Suppressor macrophage (primary cell): ENCODE measurements at regions not wholly inside any gene's neighbourhood (a gene's known extent, or its start where the extent isn't known, plus 50 kb on each side); places are given as distances from the start of the nearest gene placed in this dataset.

Source experiments
- DNase-seq, 4 experiments: peaks; one replicate each; pipeline ENCODE4 v3.0.0-alpha.2; 2020 to 2022

DNA sequence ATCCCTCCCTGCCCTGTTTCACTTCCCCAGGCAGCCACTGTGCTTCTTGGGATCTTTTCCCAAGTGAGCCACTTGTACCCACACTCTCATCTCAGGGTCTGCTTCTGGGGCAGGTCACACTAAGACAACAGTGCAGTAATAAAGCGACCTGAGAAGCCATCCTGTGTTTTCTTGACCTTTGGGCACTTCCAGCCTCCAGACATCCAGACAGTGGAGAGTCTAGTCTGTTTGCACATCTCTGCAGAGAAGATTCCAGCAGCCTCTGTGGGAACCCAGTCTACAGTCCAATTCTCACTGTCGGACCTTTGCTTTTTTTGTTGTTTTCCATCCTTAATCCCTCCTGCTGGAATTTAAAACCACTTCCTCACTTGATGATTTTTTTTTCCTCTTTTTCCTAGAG, 50.3 kb upstream of the ATP6AP2 start:
- DNase-seq: no peak

DNA sequence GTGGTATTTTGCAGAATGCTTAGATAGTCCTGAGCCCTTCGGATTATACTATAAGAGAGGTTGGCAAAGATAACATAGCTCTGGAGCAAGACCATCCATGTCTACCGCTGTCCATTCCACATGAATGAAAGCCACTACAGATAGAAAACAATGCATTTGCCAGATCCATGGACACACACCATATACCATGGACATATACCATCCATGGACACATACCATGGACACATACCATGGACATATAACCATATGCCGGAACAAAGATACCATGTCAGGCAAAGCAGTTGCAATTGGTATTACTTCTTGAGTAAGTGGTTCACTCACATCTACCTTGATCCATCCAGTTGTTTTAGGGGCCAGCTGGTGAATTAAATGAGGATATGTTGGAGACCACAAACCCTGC, 53.2 kb upstream of the ATP6AP2 start:
- DNase-seq: no peak

DNA sequence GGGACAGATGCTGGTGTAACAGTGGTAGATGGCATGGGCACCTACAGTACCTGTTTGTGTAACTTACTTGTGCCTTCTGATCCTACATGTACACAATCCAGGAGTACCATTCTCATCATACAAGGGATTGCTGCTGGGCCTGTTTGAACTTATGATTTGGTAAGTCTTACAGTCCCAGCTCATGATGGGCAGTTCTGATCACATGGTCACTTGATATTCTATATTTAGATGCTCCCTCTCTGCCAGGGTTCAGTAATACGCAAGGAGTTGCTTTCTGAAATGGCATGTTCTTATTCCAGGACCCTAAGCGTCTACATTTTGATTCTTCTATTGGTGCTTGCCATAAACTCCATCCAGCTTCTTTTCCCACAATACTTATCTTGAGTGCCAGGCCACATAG, 54.4 kb upstream of the ATP6AP2 start:
- DNase-seq: no peak

DNA sequence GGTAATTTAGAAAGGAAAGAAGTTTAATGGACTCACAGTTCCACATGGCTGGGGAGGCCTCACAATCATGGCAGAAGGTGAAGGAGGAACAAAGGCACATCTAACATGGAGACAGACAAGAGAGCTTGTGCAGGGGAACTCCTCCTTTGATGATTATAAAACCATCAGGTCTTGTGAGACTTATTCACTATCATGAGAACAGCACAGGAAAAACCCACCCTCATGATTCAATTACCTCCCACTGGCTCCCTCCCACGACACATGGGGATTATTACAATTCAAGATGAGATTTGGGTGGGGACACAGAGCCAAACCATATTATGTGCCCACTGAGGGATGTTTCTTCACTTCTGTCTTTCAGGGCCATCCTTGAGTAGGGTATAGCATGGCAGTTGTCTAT, 54.9 kb upstream of the ATP6AP2 start:
- DNase-seq: peak in 1 of 4 experiments; percentile 27

DNA sequence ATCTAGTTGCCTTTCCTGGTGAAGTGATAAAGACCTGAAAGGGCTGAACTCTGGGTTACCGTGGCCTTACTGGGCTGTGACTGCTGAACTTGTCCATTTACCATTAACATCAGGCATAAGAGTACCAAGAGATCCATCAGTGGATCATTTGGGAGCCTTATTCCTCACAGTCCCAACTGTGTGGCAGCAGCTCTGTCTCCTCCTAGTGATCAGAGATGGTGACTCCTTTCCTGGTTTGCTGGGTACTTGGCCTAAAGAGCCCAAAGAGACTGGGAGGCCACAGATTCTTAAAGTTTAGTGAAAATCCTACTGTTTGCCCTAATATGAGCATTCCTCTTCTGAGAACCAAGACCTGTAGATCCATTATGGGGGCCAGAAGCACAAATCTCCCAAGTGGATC, 56.3 kb upstream of the ATP6AP2 start:
- DNase-seq: no peak

DNA sequence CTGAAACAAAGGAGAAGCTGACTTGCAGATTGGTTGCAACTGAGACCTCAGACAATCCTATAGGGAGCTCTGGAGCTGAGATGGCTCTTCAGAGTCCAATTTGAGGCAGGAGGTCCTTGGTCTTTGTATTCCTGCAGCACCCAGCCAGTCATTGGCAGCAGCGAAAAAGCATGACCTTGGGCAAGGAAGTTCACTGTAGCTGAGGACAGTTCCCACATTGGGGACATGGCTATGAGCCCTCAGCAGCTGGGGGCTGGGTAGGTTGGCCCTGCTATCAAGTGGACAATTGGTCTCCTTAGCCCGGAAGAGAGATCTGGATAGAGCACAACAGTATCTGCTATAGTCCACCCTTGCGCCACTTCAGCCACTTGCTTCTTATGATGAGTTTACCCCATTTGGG, 56.9 kb upstream of the ATP6AP2 start:
- no peak for DNase-seq

DNA sequence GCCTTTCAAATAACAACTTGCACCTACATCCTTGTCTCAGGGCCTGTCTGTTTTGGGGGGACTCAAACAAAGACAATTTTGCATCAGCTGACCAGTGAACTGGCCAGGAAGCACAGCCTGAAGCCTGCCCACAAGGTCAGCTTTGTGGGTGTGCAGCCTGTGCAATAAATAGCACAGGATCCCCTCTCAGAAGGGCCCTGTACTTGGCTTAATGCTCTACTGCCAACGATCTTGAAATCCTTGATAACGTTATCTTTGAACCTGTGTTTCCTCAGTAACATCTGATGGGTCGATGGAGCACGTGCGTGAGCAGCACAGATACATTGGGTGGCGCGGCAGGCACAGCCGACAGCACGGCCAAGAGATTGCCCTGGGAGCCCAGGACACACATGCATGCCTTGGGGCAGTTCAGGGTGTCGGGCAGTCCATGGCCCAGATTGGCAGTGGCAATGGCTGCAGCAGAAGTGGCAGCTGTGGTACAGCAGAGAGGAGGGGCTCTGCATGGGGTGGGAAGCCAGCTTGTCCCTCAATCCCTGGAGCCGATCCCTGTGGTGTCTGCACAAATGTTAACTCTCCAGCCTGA, 58.8 kb upstream of the ATP6AP2 start:
- no peak for DNase-seq

DNA sequence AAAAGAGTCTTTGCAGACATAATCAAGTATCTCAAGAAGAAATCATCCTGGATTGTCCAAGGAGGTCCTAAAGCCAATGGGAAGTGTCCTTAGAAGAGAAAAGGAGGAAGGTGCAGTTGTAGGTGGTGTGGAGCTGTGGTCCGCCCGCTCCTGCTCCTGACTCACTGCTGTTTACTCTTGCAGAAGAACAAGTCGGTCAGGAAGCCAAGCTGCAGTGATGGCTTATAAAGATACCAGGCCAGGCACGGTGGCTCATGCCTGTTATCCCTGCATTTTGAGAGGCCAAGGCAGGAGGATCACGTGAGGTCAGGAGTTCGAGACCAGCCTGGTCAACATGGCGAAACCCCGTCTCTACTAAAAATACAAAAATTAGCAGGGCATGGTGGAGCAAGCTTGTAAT, 66.4 kb upstream of the ATP6AP2 start:
- peak in 3 of 4 experiments; percentile 28 to 43 (median 37) for DNase-seq

DNA sequence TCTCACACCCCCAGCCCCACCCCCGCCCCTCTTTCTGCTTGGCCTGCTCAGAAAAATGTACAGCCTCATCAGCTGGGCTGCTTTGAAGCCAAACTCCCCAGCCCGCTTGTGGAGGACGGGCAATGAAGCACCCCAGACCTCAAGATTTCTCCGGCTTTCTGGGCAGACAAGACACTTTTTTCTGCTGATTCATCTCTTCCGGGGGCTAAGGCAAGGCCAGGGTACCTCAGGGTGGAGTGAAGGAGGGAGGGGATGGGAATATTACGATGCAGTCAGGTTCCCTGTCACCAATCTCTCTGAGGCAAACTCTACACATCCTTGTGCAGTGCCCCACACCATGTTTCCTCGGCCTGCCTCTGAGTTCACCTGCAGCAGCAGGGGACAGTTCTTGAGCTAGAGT, 66.9 kb upstream of the ATP6AP2 start:
- no peak for DNase-seq

DNA sequence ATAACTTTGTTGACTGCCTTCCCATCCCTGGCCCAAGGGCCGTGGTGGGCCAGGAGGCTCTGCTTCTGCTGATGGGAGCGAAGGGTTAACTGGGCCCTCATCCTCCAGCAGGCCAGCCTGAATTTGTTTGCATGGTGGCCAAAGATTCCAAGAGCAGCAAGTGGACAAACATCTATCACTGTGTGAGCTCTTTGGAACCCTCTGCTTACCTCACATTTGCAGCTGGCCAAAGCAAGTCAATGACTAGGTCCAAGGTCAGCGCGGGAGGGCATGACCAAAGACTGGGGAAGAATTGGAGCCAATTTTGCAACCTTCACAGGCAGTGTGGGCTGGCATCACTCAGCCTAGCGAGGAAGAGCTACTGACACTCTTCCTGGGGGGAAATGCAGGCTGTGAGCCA, 67.8 kb upstream of the ATP6AP2 start:
- DNase-seq: peak; percentile 64 to 80 (median 76)

DNA sequence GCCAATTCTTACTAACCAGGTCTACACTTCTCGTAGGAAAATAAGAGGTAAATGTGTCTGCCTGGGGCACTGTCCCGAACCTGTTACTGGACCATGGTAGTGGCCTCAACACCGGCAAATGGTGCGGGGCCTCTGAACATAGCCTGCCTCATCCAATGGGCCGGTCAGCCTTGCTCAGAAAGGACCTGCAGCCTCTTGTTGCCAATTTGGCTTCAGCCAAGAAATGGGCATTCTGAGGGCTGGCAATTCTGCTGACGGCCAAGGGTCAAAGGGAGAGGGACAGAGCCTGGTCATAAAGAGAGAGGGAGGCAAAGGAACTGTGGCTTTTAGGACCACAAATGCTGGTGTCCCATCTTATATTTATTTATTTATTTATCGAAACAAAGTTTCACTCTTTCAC, 69.5 kb upstream of the ATP6AP2 start:
- no peak for DNase-seq

DNA sequence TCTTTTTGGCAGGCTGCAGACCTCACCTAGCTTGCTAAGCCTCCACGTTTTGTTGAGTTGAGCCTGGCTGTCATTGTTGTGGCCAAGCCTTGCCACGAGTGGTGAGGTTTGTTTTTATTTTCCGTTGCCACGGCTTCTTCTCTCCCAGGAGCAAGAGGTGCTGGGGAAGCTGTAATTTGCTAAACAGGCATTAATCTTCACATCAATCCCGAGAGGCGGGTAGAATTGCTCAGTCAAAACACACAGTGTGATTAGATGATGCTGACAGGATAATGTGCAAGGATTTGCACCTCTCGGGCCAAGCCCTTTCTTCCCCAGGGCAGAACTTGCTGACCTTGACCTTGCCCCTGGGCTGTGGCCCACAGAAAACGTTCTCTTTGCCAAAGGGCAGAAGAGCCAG, 72.2 kb upstream of the ATP6AP2 start:
- DNase-seq: no peak

DNA sequence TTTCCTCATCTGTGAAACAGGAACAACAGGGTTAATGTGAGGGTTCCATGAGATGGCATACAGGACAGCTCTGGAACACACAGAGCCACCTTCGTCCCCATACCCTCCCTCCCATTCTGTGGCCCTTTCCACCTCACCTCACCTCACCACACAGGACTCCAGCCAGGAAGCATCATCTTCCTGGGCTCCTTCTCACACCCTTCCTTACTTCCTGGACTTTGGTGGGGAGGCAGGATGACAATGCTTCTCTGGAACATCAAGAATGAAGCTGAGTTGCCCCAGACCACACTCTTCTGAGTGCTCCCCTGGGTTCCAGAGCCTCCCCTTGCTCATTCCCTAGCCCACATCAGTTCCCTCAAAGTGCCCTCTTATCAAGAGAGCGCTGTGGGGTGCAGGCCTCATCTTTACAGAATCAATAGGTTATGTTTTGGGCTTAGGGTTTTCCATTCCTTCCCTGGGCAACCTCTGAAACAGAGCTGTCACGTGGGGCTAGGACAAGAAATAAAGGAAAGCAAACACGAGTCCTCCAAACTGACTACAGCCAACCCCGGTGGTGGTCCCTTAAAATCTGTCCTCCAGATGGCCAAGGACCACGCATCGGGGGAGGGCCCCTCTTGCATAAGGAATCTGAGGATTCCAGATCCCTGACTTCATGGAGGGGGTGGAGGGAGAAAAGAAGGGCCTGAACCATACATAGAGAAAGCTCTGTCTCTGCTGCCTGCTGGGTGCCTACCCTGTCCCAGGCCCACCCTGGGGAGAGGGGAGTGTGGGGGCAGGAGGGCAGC, 74.4 kb upstream of the ATP6AP2 start:
- no peak for DNase-seq

DNA sequence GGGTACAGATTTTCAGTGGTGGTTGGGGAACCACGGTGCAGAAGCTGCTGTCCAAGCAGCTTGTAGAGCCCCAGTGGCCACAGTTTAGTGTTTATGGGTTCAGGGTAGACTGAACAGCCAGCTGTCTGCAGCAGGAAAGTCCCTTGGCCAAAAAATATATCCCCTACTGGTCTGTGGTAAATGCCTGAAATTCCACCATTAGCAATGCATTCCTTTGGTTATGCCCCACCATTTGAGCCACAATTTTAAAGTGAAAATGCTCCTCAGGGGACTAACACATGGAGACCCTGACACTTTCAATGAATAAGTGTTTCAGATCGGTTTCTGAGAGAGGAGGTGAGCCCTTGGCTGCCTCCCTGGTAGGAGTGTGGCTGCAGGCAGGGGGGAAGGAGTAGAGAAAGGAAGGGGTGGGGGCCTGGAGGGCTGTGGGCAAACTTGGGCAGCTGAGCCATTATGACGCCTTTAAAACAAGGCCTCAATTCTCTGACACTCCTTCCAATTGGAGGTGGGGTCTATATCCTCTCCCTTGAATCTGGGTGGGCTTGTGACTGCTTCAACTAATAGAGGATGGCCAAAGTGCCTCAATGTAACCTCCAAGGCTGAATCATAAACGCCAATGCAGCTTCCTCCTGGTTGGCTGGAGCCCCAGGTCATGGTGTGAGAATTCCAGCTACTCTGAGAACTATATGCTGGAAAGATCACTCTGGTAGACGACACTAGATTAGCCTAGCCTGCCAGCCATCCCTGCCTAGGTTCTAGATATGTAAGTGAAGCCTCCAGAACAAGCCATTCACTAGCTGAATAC, 75.8 kb upstream of the ATP6AP2 start:
- no peak for DNase-seq

DNA sequence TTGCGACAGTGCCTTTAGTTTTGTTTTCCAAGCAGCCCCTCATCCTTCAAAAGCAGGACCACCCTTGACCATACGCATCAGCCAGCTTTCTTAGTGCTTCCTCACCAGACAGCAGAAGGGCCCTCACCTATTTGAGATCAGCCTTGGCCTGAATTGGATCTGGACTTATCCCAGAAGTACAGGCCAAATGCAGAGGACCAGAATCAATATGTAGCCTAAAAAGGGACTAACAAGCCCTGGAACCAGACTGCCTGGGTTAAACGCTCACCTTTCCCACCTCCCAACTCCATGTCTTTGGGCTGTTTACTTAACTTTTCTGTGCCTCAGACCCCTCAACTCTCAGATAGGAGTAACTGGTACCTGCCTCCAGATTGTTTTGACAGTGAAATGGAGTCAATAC, 77.7 kb upstream of the ATP6AP2 start:
- DNase-seq: no peak

DNA sequence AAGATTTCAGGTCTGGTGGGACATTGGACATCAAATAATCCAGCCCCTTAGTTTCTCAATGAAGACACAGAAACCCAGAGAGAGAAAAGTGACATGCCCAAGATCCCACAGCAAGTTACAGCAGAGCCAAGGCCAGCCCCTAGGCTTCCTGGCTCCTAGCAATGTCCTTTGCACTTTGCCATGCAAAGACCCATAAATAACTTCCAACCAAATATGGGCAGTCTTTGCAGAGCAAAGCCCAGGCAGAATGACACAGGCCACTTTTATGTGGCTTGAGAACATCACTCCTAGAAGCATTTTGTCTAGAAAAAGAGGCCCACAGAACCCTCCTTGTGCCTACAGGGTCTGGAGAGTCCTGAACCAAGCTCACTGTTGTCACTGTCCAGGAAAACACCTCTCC, 78.1 kb upstream of the ATP6AP2 start:
- DNase-seq: no peak

DNA sequence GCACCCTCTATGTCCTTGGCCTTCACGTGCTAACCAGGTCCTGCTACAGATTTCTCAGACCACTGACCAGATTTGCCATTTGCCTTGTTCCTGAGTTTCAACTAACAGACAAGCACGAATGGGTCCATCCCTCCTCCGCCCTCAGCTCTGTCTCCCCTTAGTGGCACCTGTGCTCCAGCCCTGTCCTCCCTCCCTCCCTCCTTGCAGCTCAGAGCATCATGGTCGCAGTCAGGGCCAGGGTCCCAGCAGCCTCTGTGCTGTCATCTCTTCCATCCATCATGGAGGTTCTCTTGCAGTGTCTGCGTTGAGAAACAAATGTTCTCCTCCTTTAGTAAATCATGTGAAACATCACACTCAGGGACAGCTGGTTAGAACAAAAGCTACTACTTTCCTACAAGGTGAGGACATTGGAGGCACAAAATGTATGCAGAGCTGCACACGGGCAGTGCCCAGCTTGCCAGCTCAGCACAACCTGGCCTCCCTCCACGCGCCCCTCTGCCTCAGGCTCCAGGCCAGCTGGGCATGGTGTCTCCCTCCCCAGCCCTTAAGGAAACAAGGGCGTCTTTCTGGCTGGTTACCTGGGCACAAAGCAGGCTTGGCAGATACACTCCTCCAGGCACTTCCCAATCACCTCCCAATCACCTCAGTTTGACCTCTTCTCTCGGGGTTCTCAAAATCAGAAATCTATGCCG, 79.5 kb upstream of the ATP6AP2 start:
- no peak for DNase-seq

DNA sequence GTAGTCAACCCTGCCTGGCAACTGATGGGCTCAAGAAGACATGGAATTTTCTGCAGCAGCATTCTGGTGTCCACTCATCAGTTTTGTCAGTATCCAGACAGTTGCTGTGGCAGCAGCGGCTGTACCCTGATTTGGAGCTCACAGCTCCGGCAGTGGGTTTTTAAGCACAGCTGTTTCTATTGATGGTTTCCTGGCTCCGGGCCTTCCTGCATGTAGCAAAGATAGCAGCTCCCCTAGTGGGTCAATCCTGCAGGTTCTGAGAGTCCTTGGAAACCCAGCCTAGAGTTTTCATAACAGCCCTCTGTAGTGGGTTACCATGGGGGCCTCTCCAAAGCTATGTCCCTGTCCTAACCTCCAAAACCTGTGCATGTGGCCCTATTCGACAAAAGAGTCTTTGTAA, 84.0 kb upstream of the ATP6AP2 start:
- no peak for DNase-seq

DNA sequence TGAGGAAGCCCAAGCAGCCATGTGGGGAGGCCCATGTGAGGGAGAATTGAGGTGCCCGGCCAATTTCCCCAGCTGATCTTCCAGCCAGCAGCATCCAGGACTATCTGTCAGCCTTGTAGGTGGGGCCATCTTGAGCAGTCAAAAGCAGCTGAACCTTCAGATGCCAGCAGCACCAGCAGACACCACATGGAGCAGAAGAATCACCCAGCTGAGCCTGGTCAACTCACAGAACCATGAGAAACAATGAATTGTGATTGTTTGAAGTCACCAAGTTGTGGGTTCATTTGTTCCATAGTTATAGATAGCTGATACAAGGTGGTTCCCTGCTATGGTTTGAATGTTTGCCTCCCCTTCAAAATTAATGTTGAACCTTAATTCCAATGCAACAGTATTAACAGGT, 85.1 kb upstream of the ATP6AP2 start:
- no peak for DNase-seq

DNA sequence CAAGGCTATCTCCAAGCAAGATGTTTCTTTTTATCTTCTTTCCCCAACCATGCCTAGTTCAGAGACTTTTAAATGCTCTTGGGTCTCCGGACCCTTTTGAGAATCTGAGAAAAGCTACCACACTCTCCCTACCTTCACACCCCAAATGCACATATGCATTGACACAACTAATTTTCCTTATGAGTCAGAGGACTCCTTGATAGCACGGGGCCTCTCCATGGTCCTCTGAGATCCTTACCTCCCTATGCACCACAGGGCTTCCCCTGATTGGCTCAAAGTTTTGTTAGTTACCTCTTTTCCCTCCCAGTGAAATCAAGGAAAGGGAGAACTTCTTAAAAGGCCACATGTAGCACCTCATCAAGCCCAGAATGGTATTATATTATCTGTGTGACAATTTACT, 86.8 kb upstream of the ATP6AP2 start:
- no peak for DNase-seq

DNA sequence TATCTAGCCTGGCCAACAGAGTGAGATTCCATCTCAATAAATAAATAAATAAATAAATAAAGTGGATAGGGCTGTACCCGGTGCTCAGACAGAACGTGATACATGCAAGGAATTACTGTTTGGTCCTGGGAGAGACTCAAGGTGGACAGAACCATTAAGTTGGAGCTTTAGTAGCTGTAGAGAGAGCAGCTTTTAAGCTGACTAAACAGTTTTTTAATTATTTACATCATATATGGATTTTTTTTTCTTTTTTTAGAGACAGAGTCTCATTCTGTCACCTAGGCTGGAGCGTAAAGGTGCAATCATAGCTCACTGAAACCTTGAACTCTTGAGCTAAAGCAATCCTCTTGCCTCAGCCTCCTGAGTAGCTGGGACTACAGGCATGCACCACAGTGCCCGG, 92.5 kb upstream of the ATP6AP2 start:
- DNase-seq: no peak

DNA sequence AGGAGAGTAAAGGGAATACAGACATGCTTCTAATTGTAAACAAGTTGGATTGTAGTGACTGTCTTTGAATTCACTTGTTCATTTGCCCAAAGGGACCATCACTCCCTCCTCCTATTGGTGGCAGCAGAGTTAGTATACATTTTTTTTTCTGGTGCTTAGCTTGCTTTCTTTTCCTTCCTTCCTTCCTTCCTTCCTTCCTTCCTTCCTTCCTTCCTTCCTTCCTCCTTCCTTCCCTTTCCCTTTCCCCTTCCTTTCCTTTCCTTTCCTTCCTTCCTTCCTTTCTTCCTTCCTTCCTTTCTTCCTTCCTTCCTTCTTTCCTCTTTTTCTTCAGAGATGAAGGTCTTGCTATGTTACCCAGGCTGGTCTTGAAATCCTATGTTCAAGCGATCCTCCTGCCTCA, 94.8 kb upstream of the ATP6AP2 start:
- DNase-seq: no peak

DNA sequence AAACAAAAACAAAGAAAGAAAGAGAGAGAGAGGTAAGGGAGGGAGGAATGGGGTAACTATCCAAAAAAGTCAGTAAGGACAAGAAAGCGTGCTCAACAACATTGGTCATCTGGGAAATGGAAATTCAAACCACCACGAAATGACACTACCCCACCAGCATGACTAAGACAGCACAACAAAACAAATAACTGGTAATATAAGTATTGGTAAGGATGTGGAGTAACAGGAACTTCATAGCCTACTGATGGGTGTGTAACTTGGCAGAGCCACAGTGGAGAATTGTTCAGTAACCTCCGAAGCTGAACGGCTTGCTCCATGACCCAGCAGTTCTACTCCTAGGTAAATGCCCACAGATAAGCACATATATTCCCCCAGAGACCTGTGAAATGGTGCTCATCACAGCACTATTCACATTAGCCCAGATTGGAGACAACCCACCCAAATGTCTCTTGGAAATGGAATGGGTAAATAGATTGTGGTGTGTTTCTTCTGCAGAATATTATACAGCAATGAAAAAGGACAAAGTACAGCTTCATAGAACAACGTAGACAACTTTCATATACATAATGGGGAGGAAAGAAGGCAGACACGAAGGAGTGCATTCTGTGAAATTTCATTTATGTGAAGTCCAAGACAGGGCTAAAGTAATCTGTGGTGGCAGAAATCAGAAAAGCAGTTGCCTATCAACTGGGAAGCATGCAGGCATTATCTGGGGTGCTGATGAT, 95.5 kb upstream of the ATP6AP2 start:
- DNase-seq: no peak
